OCI-LY3 (cell line): ENCODE measurements at regions not wholly inside any gene's neighbourhood (a gene's known extent, or its start where the extent isn't known, plus 50 kb on each side); places are given as distances from the start of the nearest gene placed in this dataset.

Experiments used
- CTCF ChIP-seq: fragments of 200-600, 300-600 bp; sonication (generic); IDR thresholded peaks from 2 replicates; pipeline ENCODE4 v1.5.1; 2014; ENCODE audit warnings: antibody characterized with exemption, low read length, low read depth
- EZH2phosphoT487 ChIP-seq: fragments of 200-600 bp; shearing (Covaris generic); IDR thresholded peaks from 2 replicates; pipeline ENCODE4 v1.6.1; 2018; ENCODE audit warnings: antibody characterized with exemption, mixed run types, low read depth

DNA sequence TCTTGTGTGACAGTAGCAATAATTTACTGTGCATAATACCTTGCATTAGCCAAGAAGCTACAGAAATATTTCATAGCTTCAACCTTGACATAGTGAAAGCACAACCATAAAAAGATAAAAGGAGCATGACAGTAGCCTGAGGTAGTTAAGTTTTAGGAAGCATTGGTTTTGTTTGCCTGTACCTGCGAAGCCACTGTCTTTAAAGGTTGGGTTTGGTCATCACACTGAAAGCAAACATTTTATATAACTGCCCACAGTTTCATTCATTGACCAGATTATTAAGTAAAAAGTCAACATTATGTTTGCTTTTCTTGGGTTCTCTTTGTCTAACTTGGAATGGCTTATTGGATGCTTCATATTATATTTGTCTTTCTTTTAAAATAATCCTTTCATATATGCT, 450.1 kb upstream of the IL12A start:
- TF ChIP-seq CTCF (no peak), EZH2phosphoT487 (no peak)
